ENCODE measurements at regions not wholly inside any gene's neighbourhood (a gene's known extent, or its start where the extent isn't known, plus 50 kb on each side); places are given as distances from the start of the nearest gene placed in this dataset.

- no peak overlapping the region for H3K27ac Mint-ChIP-seq
- H3K9me3 ChIP-seq (ENCODE audit: control insufficient read depth, insufficient read depth, low read length): no peaks in the 10 kb centered on the region
- TF ChIP-seq CTCF (IDR thresholded peaks at IDR 0.05): no peak
- peaks cover 7 to 16% of the 10 kb centered on the region in 2 donors for H3K27me3 Mint-ChIP-seq (ENCODE audit: low read depth in 2 of 2)
- H3K36me3 ChIP-seq (ENCODE audit: control insufficient read depth, insufficient read depth, low read length): no peaks in the 10 kb centered on the region
- H3K27ac ChIP-seq (ENCODE audit: low read length): no peak overlapping the region
- no peaks in the 10 kb centered on the region for H3K4me1 ChIP-seq (ENCODE audit: control insufficient read depth, insufficient read depth, low read length)
- no peaks in the 10 kb centered on the region for H3K4me1 Mint-ChIP-seq
- ATAC-seq (no peak), DNase-seq (no peak)
- no peaks in the 10 kb centered on the region for H3K9me3 Mint-ChIP-seq
- no peaks in the 10 kb centered on the region for H3K27me3 ChIP-seq (ENCODE audit: control insufficient read depth, insufficient read depth, low read length)
- H3K4me3 ChIP-seq (ENCODE audit: low read length): no peak overlapping the region
- H3K4me3 Mint-ChIP-seq: no peak overlapping the region
- peaks cover 9% of the 10 kb centered on the region for H3K36me3 Mint-ChIP-seq
- intact Hi-C loops (cut with micrococcal nuclease): no loop called here
- WGBS (ENCODE audit: insufficient coverage): 77% methylated on average over 13 of the region's 13 CpGs
Measured at GRCh38 chr2:239790313-239790712, 234.8 kb downstream of the NDUFA10 start.

GRCh38 chr2:239789711-239790110 is 235.4 kb downstream of the NDUFA10 start:
- Histone ChIP-seq H3K9me3 (ENCODE audit: control insufficient read depth, insufficient read depth, low read length) (no peaks in the 10 kb centered on the region), H3K36me3 (ENCODE audit: control insufficient read depth, insufficient read depth, low read length) (no peaks in the 10 kb centered on the region), H3K4me3 (ENCODE audit: low read length) (no peak overlapping the region), H3K27me3 (ENCODE audit: control insufficient read depth, insufficient read depth, low read length) (no peaks in the 10 kb centered on the region), H3K27ac (ENCODE audit: low read length) (no peak overlapping the region), H3K4me1 (ENCODE audit: control insufficient read depth, insufficient read depth, low read length) (no peaks in the 10 kb centered on the region)
- no peaks in the 10 kb centered on the region for H3K4me1 Mint-ChIP-seq
- ATAC-seq (no peak), DNase-seq (no peak)
- intact Hi-C loops (cut with micrococcal nuclease): no loop called here
- peaks cover 9% of the 10 kb centered on the region for H3K36me3 Mint-ChIP-seq
- no peak overlapping the region for H3K4me3 Mint-ChIP-seq
- TF ChIP-seq CTCF (IDR thresholded peaks at IDR 0.05): no peak
- WGBS (ENCODE audit: insufficient coverage): 85% methylated on average over 8 of the region's 8 CpGs
- peaks cover 13 to 22% of the 10 kb centered on the region in 2 donors for H3K27me3 Mint-ChIP-seq (ENCODE audit: low read depth in 2 of 2)
- no peaks in the 10 kb centered on the region for H3K9me3 Mint-ChIP-seq
- H3K27ac Mint-ChIP-seq: no peak overlapping the region

GRCh38 chr2:239788576-239789098 is 236.5 kb downstream of the NDUFA10 start:
- peaks cover 16 to 30% of the 10 kb centered on the region in 2 donors for H3K27me3 Mint-ChIP-seq (ENCODE audit: low read depth in 2 of 2)
- TF ChIP-seq CTCF (IDR thresholded peaks at IDR 0.05): no peak
- peaks cover 9% of the 10 kb centered on the region for H3K36me3 Mint-ChIP-seq
- H3K27ac ChIP-seq (ENCODE audit: low read length): no peak overlapping the region
- intact Hi-C loops (cut with micrococcal nuclease): no loop called here
- H3K27me3 ChIP-seq (ENCODE audit: control insufficient read depth, insufficient read depth, low read length): no peaks in the 10 kb centered on the region
- no peak overlapping the region for H3K4me3 ChIP-seq (ENCODE audit: low read length)
- DNase-seq (no peak), ATAC-seq (no peak)
- H3K9me3 Mint-ChIP-seq: no peaks in the 10 kb centered on the region
- H3K4me1 ChIP-seq (ENCODE audit: control insufficient read depth, insufficient read depth, low read length): no peaks in the 10 kb centered on the region
- H3K27ac Mint-ChIP-seq: no peak overlapping the region
- H3K9me3 ChIP-seq (ENCODE audit: control insufficient read depth, insufficient read depth, low read length): no peaks in the 10 kb centered on the region
- H3K4me3 Mint-ChIP-seq: no peak overlapping the region
- WGBS (ENCODE audit: insufficient coverage): 71% methylated on average over 4 of the region's 6 CpGs
- no peaks in the 10 kb centered on the region for H3K4me1 Mint-ChIP-seq
- no peaks in the 10 kb centered on the region for H3K36me3 ChIP-seq (ENCODE audit: control insufficient read depth, insufficient read depth, low read length)

GRCh38 chr2:239787538-239788050 is 237.5 kb downstream of the NDUFA10 start:
- no peaks in the 10 kb centered on the region for H3K4me1 ChIP-seq (ENCODE audit: control insufficient read depth, insufficient read depth, low read length)

More at GRCh38 chr2:239787538-239788050, 237.5 kb downstream of the NDUFA10 start:
- Histone ChIP-seq H3K4me3 (ENCODE audit: low read length) (no peak overlapping the region), H3K27ac (ENCODE audit: low read length) (no peak overlapping the region), H3K27me3 (ENCODE audit: control insufficient read depth, insufficient read depth, low read length) (no peaks in the 10 kb centered on the region), H3K9me3 (ENCODE audit: control insufficient read depth, insufficient read depth, low read length) (no peaks in the 10 kb centered on the region), H3K36me3 (ENCODE audit: control insufficient read depth, insufficient read depth, low read length) (no peaks in the 10 kb centered on the region)
- intact Hi-C loops (cut with micrococcal nuclease): no loop called here
- peaks cover 9% of the 10 kb centered on the region for H3K36me3 Mint-ChIP-seq
- no peaks in the 10 kb centered on the region for H3K4me1 Mint-ChIP-seq
- peaks cover 21 to 39% of the 10 kb centered on the region in 2 donors for H3K27me3 Mint-ChIP-seq (ENCODE audit: low read depth in 2 of 2)
- H3K9me3 Mint-ChIP-seq: no peaks in the 10 kb centered on the region
- no peak for TF ChIP-seq CTCF (IDR thresholded peaks at IDR 0.05)
- no peak overlapping the region for H3K4me3 Mint-ChIP-seq
- 95% methylated on average over 6 of the region's 6 CpGs for WGBS (ENCODE audit: insufficient coverage)
- DNase-seq (no peak), ATAC-seq (no peak)
- H3K27ac Mint-ChIP-seq: no peak overlapping the region
